GM20431 (cell line): ENCODE measurements at regions not wholly inside any gene's neighbourhood (a gene's known extent, or its start where the extent isn't known, plus 50 kb on each side); places are given as distances from the start of the nearest gene placed in this dataset.

Experiments
- in situ Hi-C: fragments of 300-500 bp; cut with MseI, MboI; formaldehyde crosslinking; loops from one replicate; pipeline ENCODE4 v1.15.0; 2020; ENCODE audit warnings: low sequenced_read_pairs; ENCODE audit not compliant: unreplicated experiment

- in situ Hi-C loops: no loop called here
These were observed 114.0 kb downstream of the NSG2 start for GRCh38 chr5:174159327-174160114.

GRCh38 chr5:174165406-174165805, 119.9 kb downstream of the NSG2 start:
- in situ Hi-C loops: no loop called here

DNA sequence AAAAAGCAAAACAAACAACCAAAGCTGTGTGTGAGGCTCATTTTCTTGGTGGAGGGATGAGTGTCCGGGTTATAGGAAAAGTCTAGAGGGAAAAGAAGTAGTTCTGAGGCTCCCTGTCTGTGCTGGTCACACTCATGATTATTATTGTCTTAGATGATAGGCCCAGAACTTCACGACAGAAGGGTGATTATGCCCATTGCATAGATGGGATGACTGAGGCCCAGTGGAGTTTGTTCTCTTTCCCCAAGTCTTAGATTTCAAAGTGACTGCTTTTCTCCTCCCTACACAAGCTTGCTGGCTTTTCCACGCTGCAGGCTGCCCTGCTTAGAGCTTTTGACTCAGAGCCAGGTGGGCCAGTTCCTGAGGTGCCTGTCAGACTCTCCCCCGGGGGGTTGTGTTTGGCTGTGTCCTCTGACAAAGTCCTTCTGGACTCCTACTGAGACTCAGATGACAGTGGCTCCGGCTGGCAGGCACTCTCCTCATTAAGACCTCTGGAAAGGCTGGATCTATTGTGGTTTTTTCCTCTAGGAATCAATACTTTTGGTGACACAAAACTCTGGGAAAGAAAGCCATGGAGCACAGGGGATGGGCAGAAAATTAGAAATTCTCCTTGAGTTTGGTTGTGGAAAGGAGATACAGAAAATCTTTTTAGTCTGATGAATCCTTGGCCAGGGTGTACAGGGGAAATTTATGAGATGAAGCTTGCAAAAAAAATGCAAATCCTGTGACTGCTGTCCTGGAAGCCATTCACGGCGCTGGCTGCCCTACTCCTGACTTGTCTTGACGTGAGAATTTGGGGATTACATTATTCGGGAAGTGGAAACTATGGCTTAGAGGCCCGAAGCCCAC, 120.9 kb downstream of the NSG2 start:
- in situ Hi-C loops: no loop called here

- in situ Hi-C loops: no loop called here
These were observed 121.8 kb downstream of the NSG2 start for GRCh38 chr5:174167080-174167910.

DNA sequence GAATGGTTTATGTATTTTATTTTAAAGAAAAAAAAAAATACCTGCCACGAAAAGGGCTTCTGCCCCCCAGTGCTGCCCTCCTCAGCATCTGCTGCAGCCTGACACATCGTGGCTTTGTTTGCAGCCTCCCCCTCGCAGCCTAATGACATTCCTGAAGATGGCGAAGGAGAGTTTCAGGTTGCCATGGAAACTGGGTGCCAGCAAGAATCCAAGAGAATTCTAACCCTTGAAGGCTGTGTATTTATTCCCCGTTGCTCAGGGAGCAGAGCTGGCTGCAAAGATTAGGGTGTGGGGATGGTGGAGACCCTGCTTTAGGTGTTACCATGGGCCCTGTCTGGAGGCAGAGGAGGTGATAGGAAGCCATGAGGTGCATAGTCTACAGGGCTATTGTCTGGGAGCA, 126.6 kb downstream of the NSG2 start:
- in situ Hi-C loops: no loop called here

- in situ Hi-C loops: no loop called here
These were observed 127.1 kb downstream of the NSG2 start for GRCh38 chr5:174172566-174172965.

- in situ Hi-C loops: no loop called here
These were observed 128.3 kb downstream of the NSG2 start for GRCh38 chr5:174173766-174174165.

DNA sequence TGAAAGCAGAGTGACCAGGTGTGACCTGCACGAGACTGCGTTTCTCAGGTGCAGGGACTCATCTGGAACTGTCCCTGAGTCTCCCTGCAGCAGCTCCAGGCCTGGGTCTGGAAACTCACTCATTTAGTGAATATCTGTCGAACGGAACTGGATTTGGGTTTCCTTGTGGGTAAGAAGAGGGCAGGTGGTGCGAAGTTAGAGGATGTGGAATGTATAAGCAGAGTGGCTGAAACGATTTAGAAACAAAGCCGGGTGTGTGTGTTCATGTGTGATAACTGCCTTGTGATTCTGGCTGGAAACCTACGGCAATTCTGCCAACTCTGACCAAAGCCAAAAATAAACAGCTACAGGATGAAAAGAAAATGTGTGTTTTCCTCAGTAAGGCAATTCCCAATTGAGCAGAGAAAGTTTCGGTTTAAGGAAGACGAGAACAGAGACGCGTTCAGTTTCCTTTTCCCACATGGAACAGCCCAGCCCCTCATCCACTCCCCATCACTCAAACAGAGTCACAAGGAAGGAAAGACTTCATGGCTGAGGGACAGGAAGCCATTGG, 130.3 kb downstream of the NSG2 start:
- in situ Hi-C loops: no loop called here

DNA sequence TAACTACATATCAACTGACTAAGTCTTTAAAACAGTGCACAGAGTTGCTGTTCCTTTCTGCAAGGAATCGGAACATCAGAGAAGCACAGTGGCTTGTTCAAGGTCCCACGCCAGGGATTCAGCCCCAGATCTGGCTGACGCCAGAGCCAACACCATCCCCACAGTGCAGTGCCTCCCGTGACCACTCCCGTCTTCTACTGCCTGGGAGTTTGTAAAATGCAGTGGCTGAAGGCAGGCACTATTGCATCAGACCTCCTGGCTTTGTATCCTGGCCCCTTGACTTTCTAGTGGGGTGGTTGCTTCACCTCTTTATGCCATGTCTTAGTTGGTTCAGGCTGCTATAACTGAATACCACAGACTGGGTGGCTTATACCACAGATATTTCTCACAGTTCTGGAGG, 131.0 kb downstream of the NSG2 start:
- in situ Hi-C loops: no loop called here

DNA sequence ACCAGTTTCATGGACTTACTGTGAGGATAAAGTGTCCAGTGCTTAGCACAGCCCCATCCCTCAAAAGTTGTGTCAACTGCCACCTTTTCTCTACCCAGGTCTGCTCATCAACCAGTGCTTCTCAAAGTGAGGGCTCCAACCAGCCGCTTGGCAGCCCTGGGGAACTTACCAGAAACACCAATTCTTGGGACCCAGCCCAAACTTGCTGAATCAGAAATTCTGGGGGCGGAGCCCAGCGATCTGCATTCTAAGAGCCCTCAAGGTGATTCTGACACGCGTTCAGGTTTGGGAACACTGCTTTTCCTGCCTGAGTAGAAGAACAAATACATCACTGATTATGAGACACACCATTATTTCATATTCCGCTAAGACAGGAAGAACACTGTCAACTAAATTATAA, 132.0 kb downstream of the NSG2 start:
- in situ Hi-C loops: no loop called here

- in situ Hi-C loops: no loop called here
These were observed 132.6 kb downstream of the NSG2 start for GRCh38 chr5:174177976-174178605.

DNA sequence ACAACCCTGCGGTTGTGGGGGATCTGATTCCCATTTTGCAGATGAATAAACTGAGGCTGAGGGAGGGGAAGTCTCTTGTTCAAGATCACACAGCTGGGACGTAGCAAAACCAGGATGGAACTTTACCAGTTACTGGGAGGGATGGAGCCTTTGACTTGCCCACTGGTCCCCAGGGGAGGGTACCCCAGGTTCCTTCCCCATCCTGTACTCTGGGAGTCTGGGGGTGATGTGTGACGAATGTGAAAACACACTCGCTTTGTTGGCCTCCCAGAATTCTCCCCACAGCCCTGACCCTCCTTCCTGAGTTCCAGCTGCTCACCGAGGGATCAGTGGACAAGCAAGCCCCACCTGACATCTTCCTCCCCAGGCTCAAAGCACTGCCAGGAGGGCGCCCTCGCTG, 135.1 kb downstream of the NSG2 start:
- in situ Hi-C loops: no loop called here

DNA sequence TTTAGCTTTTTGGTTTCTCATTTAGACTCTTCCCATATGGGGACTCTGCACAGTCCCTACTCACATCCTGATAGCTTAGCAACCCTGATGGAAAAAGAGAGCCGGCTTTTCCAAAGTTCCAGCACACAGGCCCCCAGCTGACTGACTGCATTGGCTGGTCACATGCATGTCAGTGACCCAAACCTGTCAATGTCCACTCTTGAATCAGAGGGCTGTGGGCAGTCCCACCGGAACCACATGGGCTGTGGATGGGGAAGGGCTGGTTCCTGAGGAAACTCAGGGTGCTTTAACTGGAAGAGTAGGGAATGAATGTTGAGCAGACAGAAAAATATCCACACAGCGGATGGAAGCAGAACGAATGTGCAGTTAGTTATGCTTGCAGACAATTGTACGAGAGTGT, 136.6 kb downstream of the NSG2 start:
- in situ Hi-C loops: no loop called here

DNA sequence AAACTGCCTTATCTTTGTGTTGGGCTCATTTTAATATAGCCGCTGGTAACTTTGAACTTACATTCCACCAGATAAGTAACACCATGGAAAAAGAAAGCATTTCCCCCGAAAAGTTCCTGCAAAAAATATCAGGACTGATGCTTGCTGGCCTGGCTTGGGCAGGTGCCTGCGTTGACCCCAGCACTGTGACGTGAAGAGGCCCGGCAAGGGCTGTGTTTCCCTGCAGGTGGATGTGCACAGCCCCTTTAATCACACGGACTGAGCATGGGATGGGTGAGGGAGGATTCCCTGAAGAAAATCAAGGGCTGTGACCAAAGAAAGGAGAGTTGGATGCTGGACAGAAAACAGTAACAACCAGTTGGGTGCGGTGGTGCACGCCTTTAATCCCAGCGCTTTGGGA, 138.2 kb downstream of the NSG2 start:
- in situ Hi-C loops: no loop called here

- in situ Hi-C loops: no loop called here
These were observed 140.0 kb downstream of the NSG2 start for GRCh38 chr5:174185506-174185905.

GRCh38 chr5:174186096-174186695, 140.7 kb downstream of the NSG2 start:
- in situ Hi-C loops: no loop called here

GRCh38 chr5:174187001-174187400, 141.5 kb downstream of the NSG2 start:
- in situ Hi-C loops: no loop called here

GRCh38 chr5:174187481-174187880, 142.0 kb downstream of the NSG2 start:
- in situ Hi-C loops: no loop called here

GRCh38 chr5:174188295-174188694, 142.8 kb downstream of the NSG2 start:
- in situ Hi-C loops: no loop called here
